T-helper 2 cell treated with Interferon-gamma antibody and Interleukin-4, amounts not matched to agents 5 μg/mL and 100 μg/mL, for 36 hours (primary cell): ENCODE measurements at regions not wholly inside any gene's neighbourhood (a gene's known extent, or its start where the extent isn't known, plus 50 kb on each side); places are given as distances from the start of the nearest gene placed in this dataset.

Experiments used
- DNase-seq: peaks from one replicate; pipeline ENCODE4 v3.0.0; 2021; ENCODE audit warnings: low spot score
- H3K27ac Mint-ChIP-seq: one replicate; pipeline ENCODE4 v1.8.0; 2021; ENCODE audit warnings: mild to moderate bottlenecking, mixed read lengths
- H3K27me3 Mint-ChIP-seq: one replicate; pipeline ENCODE4 v1.8.0; 2021; ENCODE audit warnings: low read depth, mixed read lengths
- H3K36me3 Mint-ChIP-seq: one replicate; pipeline ENCODE4 v1.8.0; 2021; ENCODE audit warnings: low read depth, mixed read lengths
- H3K4me1 Mint-ChIP-seq: one replicate; pipeline ENCODE4 v1.8.0; 2021; ENCODE audit warnings: low read depth, mixed read lengths
- H3K4me3 Mint-ChIP-seq: one replicate; pipeline ENCODE4 v1.8.0; 2022; ENCODE audit warnings: mild to moderate bottlenecking, moderate library complexity, mixed read lengths
- H3K9me3 Mint-ChIP-seq: one replicate; pipeline ENCODE4 v1.8.0; 2021; ENCODE audit warnings: mixed read lengths

- no peak for DNase-seq
- H3K36me3 Mint-ChIP-seq: peaks cover 4% of the 10 kb centered on the region
- no peaks in the 10 kb centered on the region for H3K27me3 Mint-ChIP-seq
- H3K4me3 Mint-ChIP-seq: no peak overlapping the region
- H3K27ac Mint-ChIP-seq: no peak overlapping the region
- peaks cover 12% of the 10 kb centered on the region for H3K9me3 Mint-ChIP-seq
- peaks cover 50% of the 10 kb centered on the region for H3K4me1 Mint-ChIP-seq
Measured at GRCh38 chr2:147502711-147503290, 342.0 kb upstream of the ACVR2A start.

GRCh38 chr2:147501968-147502367, 342.9 kb upstream of the ACVR2A start:
- H3K4me1 Mint-ChIP-seq: peaks cover 53% of the 10 kb centered on the region
- peaks cover 14% of the 10 kb centered on the region for H3K9me3 Mint-ChIP-seq
- H3K27ac Mint-ChIP-seq: no peak overlapping the region
- H3K4me3 Mint-ChIP-seq: no peak overlapping the region
- DNase-seq: no peak
- no peaks in the 10 kb centered on the region for H3K27me3 Mint-ChIP-seq
- H3K36me3 Mint-ChIP-seq: peaks cover 7% of the 10 kb centered on the region

- H3K4me1 Mint-ChIP-seq: peaks cover 60% of the 10 kb centered on the region
- DNase-seq: no peak
- peaks cover 19% of the 10 kb centered on the region for H3K9me3 Mint-ChIP-seq
- peaks cover 3% of the 10 kb centered on the region for H3K27me3 Mint-ChIP-seq
- H3K4me3 Mint-ChIP-seq: peak overlapping the region; percentile 67
- peak overlapping the region; percentile 92 for H3K27ac Mint-ChIP-seq
- peaks cover 12% of the 10 kb centered on the region for H3K36me3 Mint-ChIP-seq
Measured at GRCh38 chr2:147500819-147501395, 343.9 kb upstream of the ACVR2A start.

- Mint-ChIP-seq H3K27ac (peak overlapping the region; percentile 92), H3K4me1 (peaks cover 62% of the 10 kb centered on the region), H3K36me3 (peaks cover 15% of the 10 kb centered on the region), H3K27me3 (peaks cover 3% of the 10 kb centered on the region), H3K9me3 (peaks cover 19% of the 10 kb centered on the region), H3K4me3 (peak overlapping the region; percentile 67)
- peak; percentile 5 for DNase-seq
Measured at GRCh38 chr2:147500229-147500628, 344.6 kb upstream of the ACVR2A start.

- Mint-ChIP-seq H3K27ac (peak overlapping the region; percentile 92), H3K27me3 (peaks cover 3% of the 10 kb centered on the region), H3K36me3 (peaks cover 16% of the 10 kb centered on the region), H3K4me1 (peaks cover 62% of the 10 kb centered on the region), H3K9me3 (peaks cover 22% of the 10 kb centered on the region), H3K4me3 (peak overlapping the region; percentile 67)
- no peak for DNase-seq
Measured at GRCh38 chr2:147499785-147500184, 345.0 kb upstream of the ACVR2A start.

- peaks cover 41% of the 10 kb centered on the region for H3K36me3 Mint-ChIP-seq
- no peak overlapping the region for H3K27ac Mint-ChIP-seq
- H3K4me3 Mint-ChIP-seq: no peak overlapping the region
- no peak for DNase-seq
- peaks cover 54% of the 10 kb centered on the region for H3K4me1 Mint-ChIP-seq
- H3K27me3 Mint-ChIP-seq: peaks cover 5% of the 10 kb centered on the region
- H3K9me3 Mint-ChIP-seq: peaks cover 35% of the 10 kb centered on the region
Measured at GRCh38 chr2:147495734-147496133, 349.1 kb upstream of the ACVR2A start.

GRCh38 chr2:147492471-147492870, 352.4 kb upstream of the ACVR2A start:
- Mint-ChIP-seq H3K4me1 (peaks cover 53% of the 10 kb centered on the region), H3K27ac (no peak overlapping the region), H3K4me3 (no peak overlapping the region), H3K27me3 (peaks cover 13% of the 10 kb centered on the region), H3K36me3 (peaks cover 41% of the 10 kb centered on the region), H3K9me3 (peaks cover 35% of the 10 kb centered on the region)
- DNase-seq: no peak

- H3K36me3 Mint-ChIP-seq: peaks cover 36% of the 10 kb centered on the region
- no peak overlapping the region for H3K27ac Mint-ChIP-seq
Measured at GRCh38 chr2:147491506-147491905, 353.3 kb upstream of the ACVR2A start.

GRCh38 chr2:147490401-147491261, 354.2 kb upstream of the ACVR2A start:
- Mint-ChIP-seq H3K4me1 (peaks cover 53% of the 10 kb centered on the region), H3K36me3 (peaks cover 32% of the 10 kb centered on the region), H3K9me3 (peaks cover 28% of the 10 kb centered on the region), H3K4me3 (peak overlapping the region; percentile 53), H3K27ac (peak overlapping the region; percentile 91), H3K27me3 (peaks cover 11% of the 10 kb centered on the region)
- no peak for DNase-seq

More at GRCh38 chr2:147491506-147491905, 353.3 kb upstream of the ACVR2A start:
- Mint-ChIP-seq H3K4me1 (peaks cover 52% of the 10 kb centered on the region), H3K4me3 (no peak overlapping the region), H3K27me3 (peaks cover 14% of the 10 kb centered on the region), H3K9me3 (peaks cover 28% of the 10 kb centered on the region)
- DNase-seq: no peak

- H3K27me3 Mint-ChIP-seq: peaks cover 11% of the 10 kb centered on the region
- peaks cover 17% of the 10 kb centered on the region for H3K36me3 Mint-ChIP-seq
- no peak for DNase-seq
- peaks cover 12% of the 10 kb centered on the region for H3K9me3 Mint-ChIP-seq
- no peak overlapping the region for H3K27ac Mint-ChIP-seq
- no peak overlapping the region for H3K4me3 Mint-ChIP-seq
- peaks cover 50% of the 10 kb centered on the region for H3K4me1 Mint-ChIP-seq
Measured at GRCh38 chr2:147488472-147488871, 356.4 kb upstream of the ACVR2A start.

- Mint-ChIP-seq H3K4me3 (no peak overlapping the region), H3K4me1 (peaks cover 50% of the 10 kb centered on the region), H3K27ac (no peak overlapping the region), H3K9me3 (peaks cover 10% of the 10 kb centered on the region), H3K27me3 (peaks cover 11% of the 10 kb centered on the region), H3K36me3 (peaks cover 16% of the 10 kb centered on the region)
- no peak for DNase-seq
Measured at GRCh38 chr2:147487978-147488289, 356.9 kb upstream of the ACVR2A start.

GRCh38 chr2:147487286-147487977, 357.4 kb upstream of the ACVR2A start:
- H3K4me3 Mint-ChIP-seq: no peak overlapping the region
- peaks cover 9% of the 10 kb centered on the region for H3K27me3 Mint-ChIP-seq

GRCh38 chr2:147485210-147485851, 359.5 kb upstream of the ACVR2A start:
- Mint-ChIP-seq H3K4me1 (peaks cover 29% of the 10 kb centered on the region), H3K27me3 (peaks cover 9% of the 10 kb centered on the region), H3K4me3 (no peak overlapping the region), H3K36me3 (peaks cover 1% of the 10 kb centered on the region), H3K27ac (no peak overlapping the region), H3K9me3 (no peaks in the 10 kb centered on the region)
- DNase-seq: no peak

More at GRCh38 chr2:147487286-147487977, 357.4 kb upstream of the ACVR2A start:
- peaks cover 46% of the 10 kb centered on the region for H3K4me1 Mint-ChIP-seq
- H3K36me3 Mint-ChIP-seq: peaks cover 13% of the 10 kb centered on the region
- no peak overlapping the region for H3K27ac Mint-ChIP-seq
- H3K9me3 Mint-ChIP-seq: peaks cover 6% of the 10 kb centered on the region
- no peak for DNase-seq
